SK-N-SH (cell line): ENCODE measurements at regions not wholly inside any gene's neighbourhood (a gene's known extent, or its start where the extent isn't known, plus 50 kb on each side); places are given as distances from the start of the nearest gene placed in this dataset.
A peak's percentile ranks its signal among the peaks of the same experiment; 100 is the strongest.

Source experiments
- CTCF ChIA-PET: fragments of 300-600, 350-600 bp; formaldehyde crosslinking; extraction: SDS; loops from one replicate; lab custom pipeline; 2021; lab: Yijun Ruan, JAX
- POLR2A ChIA-PET: fragments of 350-600 bp; sonication (Branson Sonifier 250); formaldehyde crosslinking; extraction: SDS; loops from one replicate; lab custom pipeline; 2020; ENCODE audit warnings: antibody characterized with exemption, inconsistent platforms; lab: Yijun Ruan, JAX
- DNase-seq: peaks from one replicate; pipeline ENCODE4 v3.0.0; 2012
- H2AFZ ChIP-seq: fragments of 200-600 bp; sonication (generic); 2 replicates; pipeline ENCODE4 v1.8.1; 2016; ENCODE audit warnings: antibody characterized with exemption, mild to moderate bottlenecking, low read depth
- H3F3A ChIP-seq: fragments of 200-600 bp; sonication (generic); replicated peaks from 2 replicates; pipeline ENCODE3; 2016; ENCODE audit warnings: antibody characterized with exemption, mild to moderate bottlenecking; ENCODE audit not compliant: insufficient read depth
- H3K27ac ChIP-seq, 2 experiments: fragments of 200-500 bp in 1 of 2; fragments of 200-600 bp in 1 of 2; sonication (Bioruptor generic) in 1 of 2; sonication (generic), shearing (Covaris generic) in 1 of 2; 2 replicates each; pipeline versions ENCODE4 v1.5.1 to v1.6.1; 2014 to 2016; ENCODE audit warnings: low read depth in 2 of 2, inconsistent platforms in 1 of 2, low read length in 1 of 2, mild to moderate bottlenecking in 1 of 2, mixed read lengths in 1 of 2
- H3K27me3 ChIP-seq: fragments of 200-600 bp; sonication (generic), shearing (Covaris generic); 2 replicates; pipeline ENCODE4 v1.6.1; 2016; ENCODE audit warnings: mixed run types; ENCODE audit not compliant: insufficient read depth
- H3K36me3 ChIP-seq, 2 experiments: fragments of 200-500 bp in 1 of 2; fragments of 200-600 bp in 1 of 2; sonication (Bioruptor generic) in 1 of 2; sonication (generic) in 1 of 2; replicated peaks in 1 of 2; 2 replicates each; pipeline versions ENCODE3 to v1.5.1; 2014 to 2016; ENCODE audit warnings: low read length in 1 of 2, mild to moderate bottlenecking in 1 of 2; ENCODE audit not compliant: insufficient read depth in 2 of 2, control insufficient read depth in 1 of 2
- H3K4me1 ChIP-seq, 2 experiments: fragments of 200-500 bp in 1 of 2; fragments of 200-600 bp in 1 of 2; sonication (Bioruptor generic) in 1 of 2; sonication (generic), shearing (Covaris generic) in 1 of 2; 2 replicates each; pipeline versions ENCODE4 v1.5.1 to v1.6.1; 2014 to 2016; ENCODE audit warnings: low read depth in 1 of 2, low read length in 1 of 2, mixed run types in 1 of 2; ENCODE audit not compliant: insufficient read depth in 2 of 2, control insufficient read depth in 1 of 2
- H3K4me2 ChIP-seq: fragments of 200-600 bp; sonication (generic), shearing (Covaris generic); 2 replicates; pipeline ENCODE4 v1.6.1; 2017; ENCODE audit warnings: mixed run types
- H3K4me3 ChIP-seq, 2 experiments: fragments of 200-500 bp in 1 of 2; fragments of 200-600 bp in 1 of 2; sonication (Bioruptor generic) in 1 of 2; sonication (generic), shearing (Covaris generic) in 1 of 2; 2 replicates each; pipeline versions ENCODE4 v1.5.1 to v1.8.1; 2014 to 2016; ENCODE audit warnings: low read depth in 2 of 2, inconsistent platforms in 1 of 2, low read length in 1 of 2, mild to moderate bottlenecking in 1 of 2, mixed read lengths in 1 of 2, moderate library complexity in 1 of 2
- H3K79me2 ChIP-seq: fragments of 200-600 bp; sonication (generic); 2 replicates; pipeline ENCODE4 v1.8.1; 2017; ENCODE audit warnings: mild to moderate bottlenecking; ENCODE audit not compliant: insufficient read depth
- H3K9ac ChIP-seq: fragments of 200-600 bp; sonication (generic); 2 replicates; pipeline ENCODE4 v1.6.1; 2017; ENCODE audit warnings: mixed run types
- H3K9me2 ChIP-seq: fragments of 200-600 bp; sonication (generic); 2 replicates; pipeline ENCODE4 v1.6.1; 2017; ENCODE audit warnings: mixed run types
- H3K9me3 ChIP-seq: fragments of 200-600 bp; sonication (generic); 2 replicates; pipeline ENCODE4 v1.6.1; 2017; ENCODE audit warnings: mixed run types, mild to moderate bottlenecking, moderate library complexity
- H4K20me1 ChIP-seq: fragments of 200-600 bp; sonication (generic); 2 replicates; pipeline ENCODE4 v1.6.1; 2017; ENCODE audit warnings: mild to moderate bottlenecking, mixed run types; ENCODE audit not compliant: insufficient read depth
- CHD2 ChIP-seq: fragments of 150-350 bp; IDR thresholded peaks from 2 replicates; pipeline ENCODE4 v1.6.1; 2018; ENCODE audit warnings: low read length; ENCODE audit not compliant: partially characterized antibody
- ELF1 ChIP-seq: IDR thresholded peaks from 2 replicates; pipeline ENCODE4 v1.4.0; 2012
- EP300 ChIP-seq, 2 experiments: IDR thresholded peaks; 2 replicates each; pipeline versions ENCODE4 v1.4.0 to v1.6.1; 2012; ENCODE audit warnings: borderline replicate concordance in 1 of 2, low read depth in 1 of 2, low read length in 1 of 2
- EZH2phosphoT487 ChIP-seq: fragments of 200-600 bp; sonication (generic); IDR thresholded peaks from 2 replicates; pipeline ENCODE4 v1.6.1; 2017; ENCODE audit warnings: low read depth, mixed run types, mild to moderate bottlenecking, antibody characterized with exemption, moderate library complexity, borderline replicate concordance
- FOSL2 ChIP-seq: IDR thresholded peaks from 2 replicates; pipeline ENCODE4 v1.4.0; 2012; ENCODE audit warnings: low read depth, mild to moderate bottlenecking, moderate library complexity, borderline replicate concordance
- FOXM1 ChIP-seq: IDR thresholded peaks from 2 replicates; pipeline ENCODE4 v1.4.0; 2012; ENCODE audit warnings: low read depth, mild to moderate bottlenecking
- GABPA ChIP-seq: IDR thresholded peaks from 2 replicates; pipeline ENCODE4 v1.4.0; 2012; ENCODE audit warnings: low read depth, mild to moderate bottlenecking
- GATA2 ChIP-seq: sonication (generic); formaldehyde crosslinking; IDR thresholded peaks from 2 replicates; pipeline ENCODE4 v1.5.0; 2020; ENCODE audit warnings: mild to moderate bottlenecking, missing genetic modification reagents
- JUND ChIP-seq: IDR thresholded peaks from 2 replicates; pipeline ENCODE4 v1.4.0; 2012
- RFX5 ChIP-seq: IDR thresholded peaks from 2 replicates; pipeline ENCODE4 v1.6.1; 2012; ENCODE audit warnings: mild to moderate bottlenecking, improper control_type of control experiment, low read length
- SIN3A ChIP-seq: IDR thresholded peaks from 2 replicates; pipeline ENCODE4 v1.6.1; 2012; ENCODE audit warnings: low read depth, mild to moderate bottlenecking, low read length, moderate library complexity, borderline replicate concordance
- TCF12 ChIP-seq: IDR thresholded peaks from 2 replicates; pipeline ENCODE4 v1.4.0; 2012
- YY1 ChIP-seq: IDR thresholded peaks from 2 replicates; pipeline ENCODE4 v1.4.0; 2012; ENCODE audit warnings: low read depth, mild to moderate bottlenecking
- WGBS: methylation state at CpG from one replicate; pipeline ENCODE4 v1.1.6; 2017; ENCODE audit warnings: low lambda C conversion rate; 5-methylcytosine and 5-hydroxymethylcytosine counted together
- TF ChIP-seq, protein P1 (sequence below): fragments of 150-350 bp; IDR thresholded peaks from 2 replicates; pipeline ENCODE4 v1.6.1; 2017; ENCODE audit warnings: antibody characterized with exemption, low read length, low read depth, borderline replicate concordance
- TF ChIP-seq, protein P2 (sequence below): IDR thresholded peaks from 2 replicates; pipeline ENCODE4 v1.4.0; 2012; ENCODE audit warnings: low read depth, borderline replicate concordance
- TF ChIP-seq, protein P3 (sequence below): IDR thresholded peaks from 2 replicates; pipeline ENCODE4; 2012
- TF ChIP-seq, protein P4 (sequence below): fragments of 150-350 bp; IDR thresholded peaks from 2 replicates; pipeline ENCODE4 v1.6.1; 2016; ENCODE audit warnings: mild to moderate bottlenecking, low read depth, low read length

DNA sequence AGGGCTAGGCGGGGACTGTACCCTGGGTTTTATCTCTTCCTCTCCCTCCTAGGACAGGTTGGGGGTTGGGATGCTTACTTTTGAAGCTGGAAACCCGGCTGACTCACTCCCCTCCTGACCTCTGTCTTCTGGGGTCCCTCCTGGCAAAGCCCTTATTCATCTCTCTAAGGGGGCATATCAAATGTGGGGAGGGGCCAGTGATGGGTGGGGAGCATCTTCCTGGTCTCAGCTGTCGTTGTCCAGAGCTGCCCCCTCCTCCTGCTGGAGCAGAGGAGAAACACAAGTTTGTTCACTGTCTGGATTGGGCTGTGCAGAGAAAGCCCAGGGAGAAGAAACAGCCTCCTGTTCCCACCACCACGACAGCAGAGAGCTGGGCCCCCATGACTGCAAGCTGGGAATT is 85.8 kb downstream of the TNFAIP2 start:
- POLR2A ChIA-PET, result no interaction called here
- WGBS, result 48% methylated on average over 3 of the region's 4 CpGs
- Histone ChIP-seq H3K4me1 (peaks cover 0 to 2% of the 10 kb centered on the region in 2 experiments; a peak in 1 of 4 replicates), H3K27ac (no peak overlapping the region), H3K27me3 (no peaks in the 10 kb centered on the region), H3K4me2 (no peak overlapping the region), H3K9ac (no peak overlapping the region), H3K4me3 (no peak overlapping the region)
- CTCF ChIA-PET, result interaction anchor here (1.5 to 2.9 kb wide), 3 partner anchors 84 to 105 kb away, joined by 4 to 21 read pairs (median 5); no protein-coding TSS in a partner anchor
- no peak for TF ChIP-seq ELF1
- TF ChIP-seq, all 33 proteins: peak for 0
- Histone ChIP-seq H3K9me3 (no peaks in the 10 kb centered on the region), H2AFZ (no peak overlapping the region), H4K20me1 (no peaks in the 10 kb centered on the region), H3K9me2 (no peaks in the 10 kb centered on the region), H3F3A (peaks cover 8% of the 10 kb centered on the region), H3K79me2 (no peaks in the 10 kb centered on the region), H3K36me3 (no peaks in the 10 kb centered on the region)
- peak; percentile 46 for DNase-seq

- WGBS, result 87% methylated on average over 3 of the region's 3 CpGs
- Histone ChIP-seq H3K9me3 (no peaks in the 10 kb centered on the region), H3K9me2 (no peaks in the 10 kb centered on the region), H3K79me2 (no peaks in the 10 kb centered on the region), H3K4me3 (no peak overlapping the region), H3K36me3 (no peaks in the 10 kb centered on the region), H3K27me3 (no peaks in the 10 kb centered on the region)
- TF ChIP-seq SIN3A, result no peak
- TF ChIP-seq YY1, result no peak
- no peak for TF ChIP-seq EP300 (IDR thresholded peaks at IDR 0.05; ENCODE audit: borderline replicate concordance in 1 of 2, low read depth in 1 of 2, low read length in 1 of 2)
- TF ChIP-seq, protein P1, sequence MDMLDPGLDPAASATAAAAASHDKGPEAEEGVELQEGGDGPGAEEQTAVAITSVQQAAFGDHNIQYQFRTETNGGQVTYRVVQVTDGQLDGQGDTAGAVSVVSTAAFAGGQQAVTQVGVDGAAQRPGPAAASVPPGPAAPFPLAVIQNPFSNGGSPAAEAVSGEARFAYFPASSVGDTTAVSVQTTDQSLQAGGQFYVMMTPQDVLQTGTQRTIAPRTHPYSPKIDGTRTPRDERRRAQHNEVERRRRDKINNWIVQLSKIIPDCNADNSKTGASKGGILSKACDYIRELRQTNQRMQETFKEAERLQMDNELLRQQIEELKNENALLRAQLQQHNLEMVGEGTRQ, result no peak
- TF ChIP-seq, protein P2, sequence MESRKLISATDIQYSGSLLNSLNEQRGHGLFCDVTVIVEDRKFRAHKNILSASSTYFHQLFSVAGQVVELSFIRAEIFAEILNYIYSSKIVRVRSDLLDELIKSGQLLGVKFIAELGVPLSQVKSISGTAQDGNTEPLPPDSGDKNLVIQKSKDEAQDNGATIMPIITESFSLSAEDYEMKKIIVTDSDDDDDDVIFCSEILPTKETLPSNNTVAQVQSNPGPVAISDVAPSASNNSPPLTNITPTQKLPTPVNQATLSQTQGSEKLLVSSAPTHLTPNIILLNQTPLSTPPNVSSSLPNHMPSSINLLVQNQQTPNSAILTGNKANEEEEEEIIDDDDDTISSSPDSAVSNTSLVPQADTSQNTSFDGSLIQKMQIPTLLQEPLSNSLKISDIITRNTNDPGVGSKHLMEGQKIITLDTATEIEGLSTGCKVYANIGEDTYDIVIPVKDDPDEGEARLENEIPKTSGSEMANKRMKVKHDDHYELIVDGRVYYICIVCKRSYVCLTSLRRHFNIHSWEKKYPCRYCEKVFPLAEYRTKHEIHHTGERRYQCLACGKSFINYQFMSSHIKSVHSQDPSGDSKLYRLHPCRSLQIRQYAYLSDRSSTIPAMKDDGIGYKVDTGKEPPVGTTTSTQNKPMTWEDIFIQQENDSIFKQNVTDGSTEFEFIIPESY, result no peak
- no peak for TF ChIP-seq FOSL2
- TF ChIP-seq FOXM1, result no peak
- no peak for TF ChIP-seq EZH2phosphoT487
- TF ChIP-seq CHD2, result no peak
- no peak for TF ChIP-seq RFX5
- TF ChIP-seq GATA2, result no peak
- no peak for TF ChIP-seq TCF12
- TF ChIP-seq JUND, result no peak
- TF ChIP-seq, protein P3, sequence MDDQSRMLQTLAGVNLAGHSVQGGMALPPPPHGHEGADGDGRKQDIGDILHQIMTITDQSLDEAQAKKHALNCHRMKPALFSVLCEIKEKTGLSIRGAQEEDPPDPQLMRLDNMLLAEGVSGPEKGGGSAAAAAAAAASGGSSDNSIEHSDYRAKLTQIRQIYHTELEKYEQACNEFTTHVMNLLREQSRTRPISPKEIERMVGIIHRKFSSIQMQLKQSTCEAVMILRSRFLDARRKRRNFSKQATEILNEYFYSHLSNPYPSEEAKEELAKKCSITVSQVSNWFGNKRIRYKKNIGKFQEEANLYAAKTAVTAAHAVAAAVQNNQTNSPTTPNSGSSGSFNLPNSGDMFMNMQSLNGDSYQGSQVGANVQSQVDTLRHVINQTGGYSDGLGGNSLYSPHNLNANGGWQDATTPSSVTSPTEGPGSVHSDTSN, result no peak
- TF ChIP-seq GABPA, result no peak
- TF ChIP-seq, protein P4, sequence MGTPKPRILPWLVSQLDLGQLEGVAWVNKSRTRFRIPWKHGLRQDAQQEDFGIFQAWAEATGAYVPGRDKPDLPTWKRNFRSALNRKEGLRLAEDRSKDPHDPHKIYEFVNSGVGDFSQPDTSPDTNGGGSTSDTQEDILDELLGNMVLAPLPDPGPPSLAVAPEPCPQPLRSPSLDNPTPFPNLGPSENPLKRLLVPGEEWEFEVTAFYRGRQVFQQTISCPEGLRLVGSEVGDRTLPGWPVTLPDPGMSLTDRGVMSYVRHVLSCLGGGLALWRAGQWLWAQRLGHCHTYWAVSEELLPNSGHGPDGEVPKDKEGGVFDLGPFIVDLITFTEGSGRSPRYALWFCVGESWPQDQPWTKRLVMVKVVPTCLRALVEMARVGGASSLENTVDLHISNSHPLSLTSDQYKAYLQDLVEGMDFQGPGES, result no peak
- TF ChIP-seq, all 33 proteins: peak for 0
- Histone ChIP-seq H3F3A (peaks cover 8% of the 10 kb centered on the region), H3K4me1 (peaks cover 0 to 2% of the 10 kb centered on the region in 2 experiments; a peak in 1 of 4 replicates), H3K9ac (no peak overlapping the region), H3K27ac (no peak overlapping the region), H2AFZ (no peak overlapping the region), H3K4me2 (no peak overlapping the region), H4K20me1 (no peaks in the 10 kb centered on the region)
- ChIA-PET CTCF (interaction anchor here (1.8 to 2.9 kb wide), 2 partner anchors 104 to 105 kb away, joined by 5 to 21 read pairs; no protein-coding TSS in a partner anchor), POLR2A (no interaction called here)
- DNase-seq, result no peak
Observed at GRCh38 chr14:103209506-103209905, 86.2 kb downstream of the TNFAIP2 start.
